Gastrocnemius medialis (tissue), 4 donors: ENCODE measurements at regions not wholly inside any gene's neighbourhood (a gene's known extent, or its start where the extent isn't known, plus 50 kb on each side); places are given as distances from the start of the nearest gene placed in this dataset.

Source experiments
- ATAC-seq, 2 donors: fragments of 150-250 bp; one replicate each; pipeline ENCODE4 v1.9.1; 2016
- DNase-seq, 2 donors: peaks; one replicate each; pipeline ENCODE4 v3.0.0-alpha.2; 2019
- H3K27ac ChIP-seq, 4 donors: fragments of 200-600 bp; sonication (generic); 1 replicate in 1 of 4; 2 replicates in 3 of 4; pipeline ENCODE4 v1.5.1; 2016 to 2018; ENCODE audit warnings: mild to moderate bottlenecking in 2 of 4, moderate library complexity in 1 of 4
- H3K27me3 ChIP-seq, 3 donors: fragments of 200-600 bp; sonication (generic) in 2 of 3; 1 replicate in 1 of 3; 2 replicates in 2 of 3; pipeline versions ENCODE4 v1.5.1 to v1.6.0; 2016 to 2019; ENCODE audit warnings: mild to moderate bottlenecking in 1 of 3, moderate library complexity in 1 of 3
- H3K36me3 ChIP-seq, 2 donors: fragments of 200-600 bp; sonication (generic) in 1 of 2; one replicate each; pipeline ENCODE4 v1.5.1; 2017 to 2018
- H3K4me1 ChIP-seq, 2 donors: fragments of 200-600 bp; sonication (generic) in 1 of 2; one replicate each; pipeline ENCODE4 v1.5.1; 2016 to 2017; ENCODE audit warnings: mild to moderate bottlenecking in 2 of 2
- H3K4me3 ChIP-seq, 4 donors: fragments of 200-600 bp; sonication (generic) in 3 of 4; 1 replicate in 1 of 4; 2 replicates in 3 of 4; pipeline ENCODE4 v1.5.1; 2016 to 2019; ENCODE audit warnings: mild to moderate bottlenecking in 2 of 4
- H3K9me3 ChIP-seq, 3 donors: fragments of 200-600 bp; sonication (generic) in 2 of 3; 1 replicate in 1 of 3; 2 replicates in 2 of 3; pipeline ENCODE4 v1.5.1; 2016 to 2019
- CTCF ChIP-seq, 5 experiments: fragments of 450-650 bp in 3 of 5; fragments of 200-600 bp in 2 of 5; sonication (generic) in 2 of 5; IDR thresholded peaks in 4 of 5; conservative IDR thresholded peaks in 1 of 5; 1 replicate in 4 of 5; 2 replicates in 1 of 5; pipeline ENCODE4 v1.5.1; 2016 to 2019; ENCODE audit warnings: antibody characterized with exemption in 5 of 5, mild to moderate bottlenecking in 3 of 5, moderate library complexity in 3 of 5
- POLR2A ChIP-seq, 2 donors: fragments of 450-650 bp; IDR thresholded peaks; one replicate each; pipeline ENCODE4 v1.6.1; 2017; ENCODE audit warnings: antibody characterized with exemption in 2 of 2, mild to moderate bottlenecking in 2 of 2, moderate library complexity in 2 of 2
- in situ Hi-C, 4 donors: fragments of 200-750 bp; cut with MboI; loops; one replicate each; pipeline versions ENCODE4 v1.15.0 to v1.8.0; 2017; ENCODE audit warnings: low sequenced_read_pairs in 4 of 4
- intact Hi-C: fragments of 100-400 bp; cut with DNase I; formaldehyde crosslinking; loops from one replicate; pipeline ENCODE4 v1.15.1; 2023; ENCODE audit warnings: low total_unique reads

- intact Hi-C loops (no loop called here), in situ Hi-C loops (no loop called here)
- Histone ChIP-seq H3K27ac (no peak overlapping the region), H3K4me1 (no peaks in the 10 kb centered on the region), H3K4me3 (no peak overlapping the region), H3K36me3 (no peaks in the 10 kb centered on the region), H3K27me3 (no peaks in the 10 kb centered on the region), H3K9me3 (no peaks in the 10 kb centered on the region)
- DNase-seq (no peak), ATAC-seq (no peak)
- no peak for TF ChIP-seq POLR2A (IDR thresholded peaks at IDR 0.05)
- TF ChIP-seq CTCF (IDR thresholded peaks at IDR 0.05 in 4 of 5, conservative IDR thresholded peaks at IDR 0.05 in 1 of 5): no peak
These were observed 121.2 kb upstream of the LSAMP start for GRCh38 chr3:116566478-116566960.

GRCh38 chr3:116569611-116570010 is 124.3 kb upstream of the LSAMP start:
- Histone ChIP-seq H3K27me3 (no peaks in the 10 kb centered on the region), H3K27ac (no peak overlapping the region), H3K4me3 (no peak overlapping the region), H3K9me3 (no peaks in the 10 kb centered on the region), H3K4me1 (no peaks in the 10 kb centered on the region), H3K36me3 (no peaks in the 10 kb centered on the region)
- no peak for ATAC-seq
- no peak for DNase-seq
- intact Hi-C loops (no loop called here), in situ Hi-C loops (no loop called here)
- TF ChIP-seq POLR2A (IDR thresholded peaks at IDR 0.05): no peak
- no peak for TF ChIP-seq CTCF (IDR thresholded peaks at IDR 0.05 in 4 of 5, conservative IDR thresholded peaks at IDR 0.05 in 1 of 5)

- in situ Hi-C loops: no loop called here
These were observed 129.7 kb upstream of the TUSC7 start for GRCh38 chr3:116579840-116580239.

GRCh38 chr3:116586285-116586944 is 123.2 kb upstream of the TUSC7 start:
- no peak for ATAC-seq
- no peak for TF ChIP-seq POLR2A (IDR thresholded peaks at IDR 0.05)
- no peak for TF ChIP-seq CTCF (IDR thresholded peaks at IDR 0.05 in 4 of 5, conservative IDR thresholded peaks at IDR 0.05 in 1 of 5)
- no peak overlapping the region for H3K27ac ChIP-seq
- H3K9me3 ChIP-seq: no peaks in the 10 kb centered on the region
- DNase-seq: no peak
- in situ Hi-C loops (no loop called here), intact Hi-C loops (no loop called here)
- H3K36me3 ChIP-seq: no peaks in the 10 kb centered on the region
- no peaks in the 10 kb centered on the region for H3K27me3 ChIP-seq
- H3K4me3 ChIP-seq: no peak overlapping the region
- no peaks in the 10 kb centered on the region for H3K4me1 ChIP-seq

More at GRCh38 chr3:116579840-116580239, 129.7 kb upstream of the TUSC7 start:
- no peak overlapping the region for H3K27ac ChIP-seq
- ATAC-seq (no peak), DNase-seq (no peak)
- TF ChIP-seq CTCF (IDR thresholded peaks at IDR 0.05 in 4 of 5, conservative IDR thresholded peaks at IDR 0.05 in 1 of 5): no peak
- no peak for TF ChIP-seq POLR2A (IDR thresholded peaks at IDR 0.05)
- no peaks in the 10 kb centered on the region for H3K9me3 ChIP-seq
- H3K4me3 ChIP-seq: no peak overlapping the region
- H3K36me3 ChIP-seq: no peaks in the 10 kb centered on the region
- intact Hi-C loops: no loop called here
- no peaks in the 10 kb centered on the region for H3K27me3 ChIP-seq
- no peaks in the 10 kb centered on the region for H3K4me1 ChIP-seq

- Histone ChIP-seq H3K9me3 (no peaks in the 10 kb centered on the region), H3K4me3 (no peak overlapping the region), H3K4me1 (no peaks in the 10 kb centered on the region), H3K36me3 (no peaks in the 10 kb centered on the region), H3K27me3 (no peaks in the 10 kb centered on the region), H3K27ac (no peak overlapping the region)
- ATAC-seq (no peak), DNase-seq (no peak)
- intact Hi-C loops: no loop called here
- TF ChIP-seq POLR2A (IDR thresholded peaks at IDR 0.05) (no peak), CTCF (IDR thresholded peaks at IDR 0.05 in 4 of 5, conservative IDR thresholded peaks at IDR 0.05 in 1 of 5) (no peak)
- in situ Hi-C loops: no loop called here
These were observed 118.3 kb upstream of the TUSC7 start for GRCh38 chr3:116591236-116591635.
